ENCODE measurements at regions not wholly inside any gene's neighbourhood (a gene's known extent, or its start where the extent isn't known, plus 50 kb on each side); places are given as distances from the start of the nearest gene placed in this dataset.

DNA sequence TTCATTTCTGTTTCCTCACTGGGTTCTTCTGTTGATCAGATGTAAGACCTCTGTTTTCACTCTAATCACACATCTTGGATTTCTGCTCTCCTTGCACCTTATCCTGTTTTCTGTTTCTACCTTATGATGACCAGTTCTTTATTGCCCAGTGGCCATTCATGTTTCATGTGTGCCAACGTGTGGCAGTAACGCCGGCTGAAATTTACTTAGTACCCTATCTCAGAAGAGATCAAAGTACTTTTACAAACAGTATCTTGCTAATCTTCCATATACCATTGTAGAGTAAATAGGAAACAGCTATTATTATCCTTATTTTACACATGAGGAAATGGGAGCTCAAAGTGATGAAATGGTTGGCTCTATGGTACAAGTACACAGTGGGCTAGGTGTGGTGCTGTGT lies 74.0 kb downstream of the GATA3 start:
- Histone ChIP-seq H3K36me3 (no peaks in the 10 kb centered on the region), H3K27me3 (no peaks in the 10 kb centered on the region), H3K27ac (no peak overlapping the region), H3K9me3 (replicated peaks) (no peaks in the 10 kb centered on the region), H3K4me1 (no peaks in the 10 kb centered on the region), H3K4me3 (no peak overlapping the region)
- no peak for DNase-seq

GRCh38 chr10:8129438-8129837 lies 75.0 kb downstream of the GATA3 start:
- Histone ChIP-seq H3K27me3 (no peaks in the 10 kb centered on the region), H3K36me3 (no peaks in the 10 kb centered on the region), H3K4me3 (no peak overlapping the region), H3K9me3 (replicated peaks) (no peaks in the 10 kb centered on the region), H3K27ac (no peak overlapping the region), H3K4me1 (no peaks in the 10 kb centered on the region)
- DNase-seq: no peak

DNA sequence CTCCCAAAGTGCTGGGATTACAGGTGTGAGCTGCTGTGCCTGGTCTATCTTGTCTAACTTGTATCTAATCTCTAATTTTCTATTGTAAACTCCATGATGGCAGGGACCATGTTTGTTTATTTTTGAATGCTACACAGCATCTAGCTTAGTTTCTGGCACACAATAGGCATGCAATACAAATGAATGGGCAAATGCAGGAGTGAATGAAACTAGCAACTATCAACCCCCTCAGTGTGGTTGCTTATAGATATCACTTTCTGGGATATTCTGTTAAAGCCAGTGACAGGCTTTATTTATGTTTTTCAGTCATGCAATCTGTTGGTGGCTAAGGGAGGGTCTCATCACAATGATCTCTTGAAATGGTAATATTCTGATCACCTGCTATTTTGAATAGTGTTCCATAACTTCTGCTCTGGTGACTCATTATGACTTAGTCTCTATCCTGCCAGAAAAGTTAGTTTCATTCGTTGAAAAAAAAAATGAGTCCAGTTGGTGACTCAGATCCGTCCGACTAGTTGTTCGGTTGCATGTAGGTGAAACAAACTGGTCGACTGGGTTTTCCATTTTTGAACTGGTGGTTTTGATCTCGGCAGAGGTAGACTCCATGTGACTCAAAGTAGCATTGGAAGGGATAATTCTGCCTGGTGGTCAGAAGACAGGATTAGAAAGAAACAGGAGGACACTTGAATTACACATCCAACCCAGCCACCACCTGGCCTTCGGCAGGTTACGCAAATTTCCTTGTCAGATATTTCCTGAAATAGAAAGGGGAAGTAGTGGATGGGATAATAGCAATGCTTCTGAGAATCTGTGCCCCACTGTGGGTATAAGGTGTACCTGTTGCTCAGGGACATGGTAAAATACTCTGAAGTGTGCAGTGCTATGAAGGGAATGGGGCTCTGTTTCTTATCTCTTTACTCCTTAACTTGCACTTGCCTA lies 76.8 kb downstream of the GATA3 start:
- no peak overlapping the region for H3K4me3 ChIP-seq
- H3K36me3 ChIP-seq: no peaks in the 10 kb centered on the region
- H3K4me1 ChIP-seq: no peaks in the 10 kb centered on the region
- no peaks in the 10 kb centered on the region for H3K27me3 ChIP-seq
- no peaks in the 10 kb centered on the region for H3K9me3 ChIP-seq (replicated peaks)
- DNase-seq: no peak
- H3K27ac ChIP-seq: no peak overlapping the region

DNA sequence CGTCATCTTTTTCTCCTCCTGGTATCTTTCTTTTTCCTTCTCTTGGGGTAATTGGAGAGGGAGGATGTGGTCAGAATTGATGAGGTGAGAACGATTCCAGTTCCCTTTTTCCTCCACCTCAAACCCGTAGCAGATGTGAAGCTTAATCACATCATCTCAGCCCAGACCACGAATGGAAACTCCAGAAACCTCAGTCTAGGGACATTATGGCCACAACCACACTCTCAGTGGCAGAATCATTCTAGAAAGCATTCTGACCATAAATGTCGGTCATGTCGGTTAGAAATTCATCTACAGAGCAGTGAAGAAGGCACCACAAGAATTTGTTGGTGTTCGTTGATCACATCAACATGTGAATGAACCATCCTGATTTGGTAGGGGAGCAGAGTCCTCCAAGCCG lies 78.7 kb downstream of the GATA3 start:
- H3K9me3 ChIP-seq (replicated peaks): no peaks in the 10 kb centered on the region
- DNase-seq: no peak

DNA sequence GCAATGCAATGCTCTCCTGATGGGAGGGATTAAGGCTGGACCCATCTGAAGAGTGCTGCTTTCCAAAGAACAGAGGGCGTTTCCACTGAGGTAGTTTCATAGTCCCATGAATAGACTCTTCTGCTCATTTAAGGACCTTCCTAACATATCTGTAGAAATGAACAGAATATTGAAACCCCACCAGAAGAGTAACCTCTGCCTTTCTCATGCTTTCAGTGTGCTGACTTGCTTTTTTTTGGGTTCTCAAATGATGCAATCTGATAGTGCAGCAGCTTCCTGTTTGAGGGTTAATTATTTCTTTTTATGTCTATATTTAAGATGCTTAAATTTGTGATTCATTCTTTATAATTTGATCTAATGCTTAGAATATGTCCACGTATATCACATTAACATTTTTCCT lies 82.2 kb downstream of the GATA3 start:
- H3K4me3 ChIP-seq: no peak overlapping the region
- no peaks in the 10 kb centered on the region for H3K4me1 ChIP-seq
- H3K9me3 ChIP-seq (replicated peaks): no peaks in the 10 kb centered on the region
- DNase-seq: no peak
- H3K27ac ChIP-seq: no peak overlapping the region
- H3K36me3 ChIP-seq: no peaks in the 10 kb centered on the region
- H3K27me3 ChIP-seq: no peaks in the 10 kb centered on the region

More for the DNA sequence above, 78.7 kb downstream of the GATA3 start:
- Histone ChIP-seq H3K4me3 (no peak overlapping the region), H3K36me3 (no peaks in the 10 kb centered on the region), H3K27me3 (no peaks in the 10 kb centered on the region), H3K4me1 (no peaks in the 10 kb centered on the region), H3K27ac (no peak overlapping the region)

- Histone ChIP-seq H3K4me1 (no peaks in the 10 kb centered on the region), H3K36me3 (no peaks in the 10 kb centered on the region), H3K4me3 (no peak overlapping the region), H3K27ac (no peak overlapping the region), H3K27me3 (no peaks in the 10 kb centered on the region), H3K9me3 (replicated peaks) (no peaks in the 10 kb centered on the region)
- DNase-seq: no peak
These were observed 82.8 kb downstream of the GATA3 start for GRCh38 chr10:8137272-8137681.

DNA sequence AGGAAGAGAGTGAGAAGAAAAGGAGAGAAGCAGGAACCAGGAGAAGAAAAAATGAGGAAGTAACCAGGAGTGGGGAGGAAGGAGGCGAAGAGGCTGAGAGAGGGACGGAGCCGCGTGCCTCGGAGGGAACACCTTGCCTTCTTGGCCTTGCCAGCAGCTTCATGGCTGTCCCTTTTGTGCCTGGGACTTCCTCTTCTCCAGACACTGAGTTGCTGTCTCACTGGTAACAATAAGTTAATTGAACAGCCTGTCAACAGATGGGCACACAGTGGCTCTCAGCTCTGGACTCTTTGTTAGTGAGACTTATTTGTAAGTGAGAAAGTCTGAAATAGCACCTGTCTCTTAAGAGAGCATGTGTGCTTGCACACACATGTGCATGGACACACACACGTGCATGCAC lies 83.2 kb downstream of the GATA3 start:
- Histone ChIP-seq H3K4me1 (no peaks in the 10 kb centered on the region), H3K9me3 (replicated peaks) (no peaks in the 10 kb centered on the region), H3K27me3 (no peaks in the 10 kb centered on the region), H3K36me3 (no peaks in the 10 kb centered on the region), H3K27ac (no peak overlapping the region), H3K4me3 (no peak overlapping the region)
- DNase-seq: no peak

DNA sequence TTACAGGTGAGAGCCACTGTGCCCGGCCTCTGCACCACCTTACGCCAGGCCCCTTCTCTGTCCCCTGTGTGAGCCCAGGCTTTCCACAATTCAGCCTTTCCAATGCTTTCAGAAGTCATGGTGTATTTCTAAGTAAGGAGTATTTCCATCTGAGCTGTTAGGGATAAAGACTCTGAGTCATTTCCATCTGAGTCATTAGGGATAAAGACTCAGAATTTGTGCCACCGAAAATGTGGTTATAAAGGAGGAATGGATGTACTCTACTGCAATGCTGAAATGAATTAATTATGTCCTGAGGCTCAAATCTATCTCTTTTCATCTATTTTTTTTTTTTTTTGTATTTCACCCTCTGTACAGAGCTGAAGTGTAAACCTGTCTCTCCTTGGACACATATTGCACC lies 84.0 kb downstream of the GATA3 start:
- no peaks in the 10 kb centered on the region for H3K27me3 ChIP-seq
- no peak overlapping the region for H3K4me3 ChIP-seq
- no peaks in the 10 kb centered on the region for H3K9me3 ChIP-seq (replicated peaks)
- no peaks in the 10 kb centered on the region for H3K4me1 ChIP-seq
- no peaks in the 10 kb centered on the region for H3K36me3 ChIP-seq
- no peak overlapping the region for H3K27ac ChIP-seq
- no peak for DNase-seq

DNA sequence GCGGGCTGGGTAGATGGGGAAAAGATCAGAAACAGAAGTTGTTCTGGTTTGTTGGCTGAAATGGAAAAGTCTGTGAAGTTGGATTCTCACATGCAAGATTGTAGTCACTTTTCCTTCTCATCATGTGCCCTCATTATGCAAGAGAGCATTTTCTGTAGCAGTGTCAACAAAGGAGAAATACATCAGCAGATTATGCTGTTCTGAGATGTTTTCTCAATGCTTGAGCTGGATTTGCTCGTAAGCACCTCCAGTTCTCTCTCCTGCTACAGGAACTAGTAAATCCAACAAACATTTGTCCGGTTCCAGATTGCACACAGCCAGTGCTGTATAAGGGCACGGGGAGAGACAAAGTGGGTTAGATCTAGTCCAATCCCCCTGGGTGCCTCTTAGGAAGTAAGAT lies 90.0 kb downstream of the GATA3 start:
- Histone ChIP-seq H3K27ac (no peak overlapping the region), H3K4me3 (no peak overlapping the region), H3K27me3 (no peaks in the 10 kb centered on the region), H3K36me3 (no peaks in the 10 kb centered on the region), H3K9me3 (replicated peaks) (no peaks in the 10 kb centered on the region), H3K4me1 (no peaks in the 10 kb centered on the region)
- no peak for DNase-seq

GRCh38 chr10:8146650-8147049 lies 92.2 kb downstream of the GATA3 start:
- Histone ChIP-seq H3K36me3 (no peaks in the 10 kb centered on the region), H3K4me3 (no peak overlapping the region), H3K27me3 (no peaks in the 10 kb centered on the region), H3K27ac (no peak overlapping the region), H3K9me3 (replicated peaks) (no peaks in the 10 kb centered on the region), H3K4me1 (no peaks in the 10 kb centered on the region)
- DNase-seq: no peak

DNA sequence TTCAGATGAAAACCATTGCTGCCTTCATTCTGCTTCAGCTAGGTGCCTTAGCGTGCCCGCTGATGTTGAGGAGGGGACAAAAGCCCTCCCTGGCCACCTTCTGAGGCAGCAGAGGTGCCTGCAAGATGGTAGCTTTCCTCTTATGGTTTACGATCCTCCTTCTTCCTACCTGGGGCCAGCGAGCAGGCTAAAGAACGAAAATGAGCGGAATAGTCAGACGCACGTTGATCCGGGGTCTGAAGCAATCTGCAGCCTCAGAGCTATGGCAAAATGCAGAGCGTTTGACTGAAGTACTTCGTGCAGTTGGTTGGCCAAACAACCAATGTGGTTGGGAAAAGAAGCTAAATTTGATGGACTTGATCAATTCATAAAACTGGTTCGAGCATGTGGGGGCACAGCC lies 95.5 kb downstream of the GATA3 start:
- H3K4me3 ChIP-seq: no peak overlapping the region
- H3K4me1 ChIP-seq: no peaks in the 10 kb centered on the region
- no peaks in the 10 kb centered on the region for H3K9me3 ChIP-seq (replicated peaks)
- no peak overlapping the region for H3K27ac ChIP-seq
- no peak for DNase-seq
- H3K36me3 ChIP-seq: no peaks in the 10 kb centered on the region
- no peaks in the 10 kb centered on the region for H3K27me3 ChIP-seq

- Histone ChIP-seq H3K36me3 (no peaks in the 10 kb centered on the region), H3K4me3 (no peak overlapping the region), H3K27ac (no peak overlapping the region), H3K27me3 (no peaks in the 10 kb centered on the region), H3K4me1 (no peaks in the 10 kb centered on the region), H3K9me3 (replicated peaks) (no peaks in the 10 kb centered on the region)
- no peak for DNase-seq
These were observed 96.0 kb downstream of the GATA3 start for GRCh38 chr10:8150401-8150905.

GRCh38 chr10:8151086-8151485 lies 96.6 kb downstream of the GATA3 start:
- H3K4me3 ChIP-seq: no peak overlapping the region
- no peaks in the 10 kb centered on the region for H3K4me1 ChIP-seq
- DNase-seq: no peak
- no peaks in the 10 kb centered on the region for H3K27me3 ChIP-seq
- H3K27ac ChIP-seq: no peak overlapping the region
- H3K36me3 ChIP-seq: no peaks in the 10 kb centered on the region
- H3K9me3 ChIP-seq (replicated peaks): no peaks in the 10 kb centered on the region

GRCh38 chr10:8156918-8157317 lies 102.4 kb downstream of the GATA3 start:
- Histone ChIP-seq H3K27ac (no peak overlapping the region), H3K36me3 (no peaks in the 10 kb centered on the region), H3K9me3 (replicated peaks) (no peaks in the 10 kb centered on the region), H3K4me1 (no peaks in the 10 kb centered on the region), H3K4me3 (no peak overlapping the region), H3K27me3 (no peaks in the 10 kb centered on the region)
- no peak for DNase-seq

DNA sequence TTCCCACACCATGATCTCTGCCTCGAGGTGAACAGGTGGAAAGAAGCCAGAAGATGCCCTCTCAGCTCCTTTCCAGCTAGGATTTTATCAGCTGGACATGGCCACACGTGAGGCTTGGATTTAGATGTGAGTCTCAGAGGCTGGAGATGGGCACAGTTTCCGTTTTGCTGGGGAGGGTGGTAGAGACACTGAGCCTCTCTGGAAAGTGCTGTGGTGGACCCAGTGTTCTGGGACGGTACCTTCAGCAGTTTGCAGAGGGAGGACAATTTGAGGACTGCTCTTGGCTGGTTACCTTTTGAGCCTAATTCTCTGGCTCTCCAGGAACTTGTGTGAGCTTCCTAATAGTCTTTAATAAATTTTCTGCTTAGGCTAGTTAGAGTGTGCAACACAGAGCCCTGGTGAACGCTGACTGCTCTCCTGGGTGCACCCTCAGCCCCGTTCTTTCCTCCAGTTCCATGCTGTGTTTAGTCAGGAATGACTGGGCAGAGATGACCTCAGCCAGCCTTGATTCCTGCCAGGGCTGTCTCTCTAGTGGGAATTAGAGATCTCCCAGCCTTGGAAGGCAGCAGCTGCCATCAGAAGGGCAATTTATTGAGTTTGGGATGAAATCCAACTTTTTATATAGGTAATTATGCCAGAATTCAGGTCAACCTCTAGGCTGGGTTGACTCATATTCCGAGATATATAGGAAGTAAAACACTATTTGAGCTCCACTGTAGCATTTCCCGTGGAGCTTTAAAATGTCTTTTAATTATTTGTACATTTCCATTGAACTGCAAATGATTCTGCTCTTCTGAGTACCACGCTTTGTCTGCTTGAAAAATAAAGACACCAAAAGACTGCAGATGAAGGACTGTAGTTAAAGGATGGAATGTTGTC lies 103.9 kb downstream of the GATA3 start:
- no peak for DNase-seq
- no peak overlapping the region for H3K27ac ChIP-seq

More for the DNA sequence above, 103.9 kb downstream of the GATA3 start:
- Histone ChIP-seq H3K36me3 (no peaks in the 10 kb centered on the region), H3K4me1 (no peaks in the 10 kb centered on the region), H3K9me3 (replicated peaks) (no peaks in the 10 kb centered on the region), H3K27me3 (no peaks in the 10 kb centered on the region), H3K4me3 (no peak overlapping the region)

All from SJCRH30 (cell line).